ENCODE measurements at regions not wholly inside any gene's neighbourhood (a gene's known extent, or its start where the extent isn't known, plus 50 kb on each side); places are given as distances from the start of the nearest gene placed in this dataset.

DNA sequence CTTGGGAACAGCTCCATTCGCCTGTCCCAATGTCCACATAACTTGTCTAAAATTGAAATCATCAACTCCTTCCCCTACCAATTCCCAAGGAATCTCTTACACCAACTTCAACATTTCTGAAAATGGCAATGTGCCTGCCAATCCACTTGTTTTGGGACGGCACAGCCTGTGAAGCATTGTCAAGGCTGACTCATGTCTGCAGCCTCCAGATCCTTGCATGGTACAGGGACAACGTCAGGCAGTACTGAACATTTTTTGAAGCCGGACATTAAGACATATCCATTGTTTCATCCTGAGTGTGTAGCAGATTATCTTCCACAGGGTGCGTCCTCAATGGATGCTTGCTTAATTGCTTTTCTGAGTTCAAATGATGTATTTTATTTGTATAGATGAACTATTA lies 794.1 kb downstream of the BCL11B start:
- DNase-seq (ENCODE audit: low read depth), result no peak

DNA sequence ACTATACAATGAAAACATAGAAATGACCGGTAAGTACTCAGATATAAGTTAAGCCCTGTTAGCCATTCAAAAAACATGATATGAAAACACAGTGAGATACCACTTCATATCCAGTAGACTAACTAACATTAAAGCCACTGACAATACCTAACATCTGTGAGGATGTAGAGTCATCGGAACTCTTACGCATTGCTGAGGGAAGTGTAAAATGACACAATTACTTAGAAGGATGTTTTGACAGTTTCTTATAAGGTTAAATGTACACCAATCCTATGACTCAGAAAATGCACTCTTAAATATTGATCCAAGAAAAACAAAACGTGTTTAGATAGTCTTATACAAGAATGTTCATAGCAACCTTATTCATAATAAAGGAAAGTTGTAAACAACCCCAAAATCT lies 782.9 kb downstream of the BCL11B start:
- no peak for DNase-seq (ENCODE audit: low read depth)

DNA sequence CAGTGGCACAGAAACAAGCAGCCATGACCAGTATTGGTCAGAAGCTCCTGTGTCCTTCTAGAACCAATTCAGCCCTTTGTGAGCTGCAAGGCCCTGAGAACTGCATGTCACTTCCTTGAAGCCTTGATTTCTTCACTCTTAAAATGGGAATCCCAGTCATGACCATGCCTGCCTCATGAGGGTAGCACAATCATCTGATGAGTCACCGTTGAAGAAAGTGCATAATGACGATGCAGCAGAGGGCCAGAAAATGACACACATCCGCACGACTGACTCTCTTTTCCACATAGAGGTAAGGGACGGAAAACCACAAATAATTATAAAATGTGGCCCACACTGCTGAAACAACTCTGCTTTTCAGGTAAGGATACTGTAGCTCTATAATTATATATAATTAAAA lies 777.4 kb downstream of the BCL11B start:
- no peak for DNase-seq (ENCODE audit: low read depth)

DNA sequence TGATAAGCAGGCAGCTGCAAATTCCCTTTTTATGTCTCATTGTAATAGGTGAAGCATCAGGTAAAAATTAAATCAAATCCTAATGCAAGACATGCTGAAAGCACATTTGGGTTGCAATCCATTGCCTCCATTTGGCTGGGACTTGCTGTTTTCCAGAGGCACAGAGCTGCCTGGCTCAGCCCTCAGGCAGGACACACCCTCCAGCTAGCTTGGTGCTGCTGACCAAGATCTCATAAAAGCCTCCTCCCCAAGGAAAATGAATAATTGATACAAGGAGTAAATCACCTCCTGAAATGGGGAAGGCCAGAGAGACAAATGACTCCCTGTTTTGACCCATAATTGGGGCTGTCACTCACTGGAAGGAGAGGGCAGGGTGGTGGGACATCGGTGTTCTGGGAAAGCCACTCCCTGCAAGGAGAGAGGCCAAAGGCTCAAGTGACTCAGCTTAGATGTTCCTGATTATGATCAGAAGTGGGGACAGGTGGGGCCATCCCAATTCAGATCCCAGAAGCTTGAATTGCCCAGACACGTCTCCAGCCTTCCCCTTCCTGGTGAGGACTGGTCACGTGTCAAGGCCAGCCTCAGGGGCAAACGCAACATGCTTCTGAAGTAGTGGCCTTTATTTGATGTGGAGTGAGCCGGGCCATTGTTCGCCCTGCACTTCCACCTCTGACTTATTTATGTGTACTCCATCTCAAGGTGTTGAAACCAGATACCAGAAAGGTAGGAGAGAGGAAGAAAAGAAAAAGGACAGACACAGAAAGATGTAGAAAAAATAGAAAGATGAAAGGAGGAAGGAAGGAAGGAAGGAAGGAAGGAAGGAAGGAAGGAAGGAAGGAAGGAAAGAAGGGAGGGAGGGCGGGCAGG lies 773.7 kb downstream of the BCL11B start:
- no peak for DNase-seq (ENCODE audit: low read depth)

DNA sequence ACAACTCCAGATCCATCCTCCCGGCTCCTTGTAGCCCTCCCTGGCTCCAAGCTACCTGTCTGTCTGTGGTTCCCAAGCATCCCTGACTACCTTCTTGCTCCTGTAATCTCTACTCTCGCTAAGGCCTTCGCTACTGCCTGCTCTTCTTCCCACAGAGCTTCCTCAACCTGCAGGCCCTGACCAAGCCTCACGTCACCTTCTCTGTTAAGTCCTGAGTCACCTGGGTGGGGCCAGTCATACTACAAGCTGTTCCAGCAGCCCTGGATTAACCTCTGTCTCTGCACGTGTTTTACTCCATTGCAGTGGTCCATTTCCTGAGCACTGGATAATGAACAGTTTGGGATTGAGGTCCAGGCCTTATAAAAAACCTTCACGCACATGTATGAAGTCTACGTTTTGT lies 770.7 kb downstream of the BCL11B start:
- no peak for DNase-seq (ENCODE audit: low read depth)

DNA sequence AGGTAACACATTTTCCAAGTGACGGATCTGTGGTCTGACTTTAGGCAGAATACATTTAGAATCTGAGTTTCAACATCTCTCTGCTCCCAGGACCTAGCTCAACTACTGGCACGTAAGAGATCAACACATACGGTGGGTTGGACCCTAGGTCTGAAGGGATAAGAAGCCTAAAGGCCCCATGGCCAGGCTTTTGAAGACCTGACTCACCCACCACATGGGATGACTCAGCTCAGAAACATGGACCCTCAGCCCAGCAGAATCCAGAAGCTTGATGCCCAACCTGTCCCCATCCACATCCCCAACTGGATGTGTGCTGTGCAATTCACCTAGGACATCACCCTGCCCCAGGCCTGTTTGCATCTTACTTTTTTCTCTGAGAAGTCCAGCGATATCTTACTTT lies 770.2 kb downstream of the BCL11B start:
- DNase-seq (ENCODE audit: low read depth), result no peak

- DNase-seq (ENCODE audit: low read depth), result no peak
Measured at GRCh38 chr14:98503086-98503815, 768.7 kb downstream of the BCL11B start.

GRCh38 chr14:98507264-98507663 lies 764.7 kb downstream of the BCL11B start:
- DNase-seq (ENCODE audit: low read depth), result no peak

- no peak for DNase-seq (ENCODE audit: low read depth)
Measured at GRCh38 chr14:98510392-98510791, 761.6 kb downstream of the BCL11B start.

DNA sequence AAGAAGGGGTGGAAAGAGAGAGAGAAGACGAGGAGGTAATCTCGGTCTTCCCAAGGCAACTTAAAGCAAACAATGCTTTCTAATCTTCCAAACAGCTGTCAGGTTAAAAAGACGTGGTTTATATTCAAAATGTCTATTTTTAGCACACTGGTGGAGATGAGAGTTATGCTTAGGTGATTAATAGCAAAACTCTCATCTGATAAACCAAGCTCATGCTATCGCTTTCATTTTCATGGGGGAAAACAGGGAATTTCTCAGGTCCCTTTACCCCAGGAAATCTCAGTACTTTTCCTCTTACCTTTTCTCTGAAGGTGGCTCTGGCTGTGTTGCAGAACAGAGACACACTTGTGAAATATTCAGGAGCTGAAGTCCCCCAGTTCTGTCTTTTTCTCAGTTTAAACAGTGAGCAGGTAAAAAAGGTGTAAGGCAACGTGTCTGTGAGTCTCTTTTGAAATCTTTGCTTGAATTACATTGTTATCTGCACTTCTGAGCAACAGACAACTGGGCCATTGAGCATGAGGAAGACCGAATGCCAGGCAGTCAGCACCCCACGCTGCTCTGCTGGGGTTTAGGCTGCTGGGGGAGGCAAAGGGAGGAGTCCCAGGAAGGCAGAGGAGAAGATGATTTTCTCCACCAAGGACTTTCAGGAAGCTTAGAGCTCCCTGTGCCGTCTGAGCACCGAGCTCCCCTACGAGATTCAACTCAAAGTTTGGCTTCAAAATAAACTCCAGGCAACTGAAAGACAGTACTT lies 759.3 kb downstream of the BCL11B start:
- no peak for DNase-seq (ENCODE audit: low read depth)

- no peak for DNase-seq (ENCODE audit: low read depth)
Measured at GRCh38 chr14:98513558-98513957, 758.4 kb downstream of the BCL11B start.

GRCh38 chr14:98514016-98514415 lies 758.0 kb downstream of the BCL11B start:
- no peak for DNase-seq (ENCODE audit: low read depth)

DNA sequence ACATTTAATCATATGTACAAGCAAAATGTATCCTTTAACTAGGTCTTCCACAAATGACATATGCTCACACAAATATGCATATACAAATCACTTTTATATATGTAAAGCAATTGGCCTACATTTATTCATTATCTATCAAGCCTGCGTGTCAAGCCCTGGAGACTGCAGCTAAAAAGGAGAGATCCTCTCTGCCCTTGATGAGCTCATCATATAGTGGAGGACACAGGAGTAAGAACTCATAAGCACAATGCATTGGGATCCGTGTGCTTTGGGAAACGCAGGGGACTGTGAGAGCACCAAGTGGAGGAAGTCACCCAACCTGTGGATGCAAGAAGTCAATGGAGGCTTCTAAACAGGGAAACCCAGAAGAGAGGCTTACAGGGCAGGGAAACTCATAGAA lies 735.7 kb downstream of the BCL11B start:
- DNase-seq (ENCODE audit: low read depth), result no peak

DNA sequence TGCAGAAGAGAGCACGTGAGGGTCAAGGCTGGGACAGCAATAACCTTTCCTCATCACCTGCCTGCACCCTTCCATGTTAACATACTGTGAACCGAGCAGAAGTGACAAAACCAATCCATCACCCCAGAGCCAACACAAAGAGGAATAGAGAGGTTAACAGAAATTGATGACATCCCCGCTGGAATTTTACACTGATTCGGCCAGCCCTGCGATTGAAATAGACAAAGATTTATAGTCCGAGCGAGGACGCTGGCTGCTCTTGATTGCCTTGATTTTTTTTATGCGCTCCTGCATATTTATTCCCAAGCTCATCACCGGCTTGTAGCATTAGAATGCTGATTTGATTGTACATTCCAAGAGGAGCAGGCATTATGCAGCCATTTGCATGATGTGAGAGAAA lies 729.7 kb downstream of the BCL11B start:
- no peak for DNase-seq (ENCODE audit: low read depth)

- DNase-seq (ENCODE audit: low read depth), result no peak
Measured at GRCh38 chr14:98543074-98543473, 728.9 kb downstream of the BCL11B start.

GRCh38 chr14:98544174-98544573 lies 727.8 kb downstream of the BCL11B start:
- DNase-seq (ENCODE audit: low read depth), result no peak

DNA sequence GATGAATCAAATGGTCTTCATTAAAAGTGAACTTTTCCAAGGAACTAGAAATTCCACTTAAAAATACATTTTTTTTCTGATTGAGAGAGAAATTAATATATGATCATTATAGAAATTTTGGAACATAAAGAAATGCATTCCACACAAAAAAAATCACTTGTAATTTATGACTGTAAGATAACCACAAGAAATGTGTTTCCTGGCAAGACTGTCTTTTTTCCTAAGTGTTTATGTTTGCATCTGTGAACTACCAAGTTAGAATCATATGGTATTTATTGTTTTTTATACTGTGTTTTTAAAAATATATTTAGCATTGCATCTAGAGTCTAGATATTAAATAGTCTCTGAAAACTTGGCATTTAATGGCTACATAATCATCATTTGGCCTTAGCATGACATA lies 726.8 kb downstream of the BCL11B start:
- DNase-seq (ENCODE audit: low read depth), result no peak

DNA sequence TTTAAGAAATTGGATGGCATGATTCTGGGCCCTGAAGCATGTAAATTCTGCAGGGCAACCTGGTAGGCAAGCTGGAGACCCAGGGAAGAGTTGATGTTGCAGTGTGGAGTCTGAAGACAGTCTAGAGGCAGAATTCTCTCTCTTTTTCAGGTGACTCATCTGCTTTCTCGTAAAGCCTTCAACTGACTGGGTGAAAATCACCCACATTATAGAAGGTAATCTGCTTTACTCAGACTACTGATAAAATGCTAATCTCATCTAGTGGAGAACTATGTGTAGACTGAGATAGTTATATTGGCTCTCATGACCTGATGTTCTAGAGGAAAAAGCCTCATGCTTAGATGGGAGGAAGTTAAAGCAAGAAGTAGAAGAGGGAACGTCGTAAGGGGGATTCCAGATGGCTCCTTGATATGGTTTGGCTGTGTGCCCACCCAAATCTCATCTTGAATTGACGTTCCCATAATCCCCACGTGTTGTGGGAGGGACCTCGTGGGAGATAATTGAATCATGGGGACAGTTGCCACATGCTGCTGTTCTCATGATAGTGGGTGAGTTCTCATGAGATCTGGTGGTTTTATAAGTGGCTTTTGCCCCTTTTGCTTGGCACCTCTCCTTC lies 723.8 kb downstream of the BCL11B start:
- no peak for DNase-seq (ENCODE audit: low read depth)

DNA sequence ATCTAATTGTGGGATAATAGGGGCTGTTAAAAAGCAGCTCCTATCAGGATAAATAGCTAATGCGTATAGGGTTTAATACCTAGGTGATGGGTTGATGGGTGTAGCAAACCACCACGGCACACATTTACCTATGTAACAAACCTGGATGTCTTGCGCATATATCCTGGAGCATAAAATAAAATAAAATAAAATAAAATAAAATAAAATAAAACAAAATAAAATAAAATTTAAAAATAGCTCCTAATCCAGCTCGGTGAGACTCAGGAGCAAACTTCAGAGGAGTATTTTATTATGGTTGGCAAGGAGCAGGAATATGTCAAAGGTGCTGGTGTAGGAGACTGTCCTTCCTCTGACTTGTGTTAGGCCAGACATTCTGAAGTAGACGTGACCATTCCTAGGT lies 721.0 kb downstream of the BCL11B start:
- DNase-seq (ENCODE audit: low read depth), result no peak

GRCh38 chr14:98555440-98555839 lies 716.6 kb downstream of the BCL11B start:
- DNase-seq (ENCODE audit: low read depth), result no peak

GRCh38 chr14:98564006-98564405 lies 708.0 kb downstream of the BCL11B start:
- DNase-seq (ENCODE audit: low read depth), result no peak

GRCh38 chr14:98564541-98564940 lies 707.5 kb downstream of the BCL11B start:
- DNase-seq (ENCODE audit: low read depth), result no peak
